Stimulated activated CD8-positive, alpha-beta memory T cell treated with anti-CD3 and anti-CD28 coated beads, Interleukin-2, amount 100 ng/mL, for 48 hours (primary cell): ENCODE measurements at regions not wholly inside any gene's neighbourhood (a gene's known extent, or its start where the extent isn't known, plus 50 kb on each side); places are given as distances from the start of the nearest gene placed in this dataset.

Experiments used
- DNase-seq, 2 donors: peaks; one replicate each; pipeline ENCODE4 v3.0.0-alpha.2; 2020; ENCODE audit warnings: low read depth in 2 of 2

- DNase-seq: no peak
Measured at GRCh38 chr22:49604732-49605302, 222.9 kb downstream of the BRD1 start.

GRCh38 chr22:49603016-49603415 lies 224.7 kb downstream of the BRD1 start:
- no peak for DNase-seq

DNA sequence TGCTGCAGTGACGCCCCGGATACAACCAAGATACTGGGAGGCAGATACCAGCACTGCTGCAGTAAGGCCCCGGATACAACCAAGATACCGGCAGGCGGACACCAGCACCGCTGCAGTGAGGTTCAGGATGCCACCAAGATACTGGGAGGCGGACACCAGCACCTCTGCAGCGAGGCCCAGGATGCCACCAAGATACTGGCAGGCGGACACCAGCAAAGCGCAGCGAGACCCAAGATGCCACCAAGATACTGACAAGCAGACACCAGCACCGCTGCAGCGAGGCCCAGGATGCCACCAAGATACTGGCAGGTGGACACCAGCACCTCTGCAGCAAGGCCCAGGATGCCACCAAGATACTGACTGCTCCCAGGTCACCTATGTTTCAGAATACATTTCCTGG lies 225.2 kb downstream of the BRD1 start:
- no peak for DNase-seq

- no peak for DNase-seq
Measured at GRCh38 chr22:49601614-49602321, 225.9 kb downstream of the BRD1 start.

DNA sequence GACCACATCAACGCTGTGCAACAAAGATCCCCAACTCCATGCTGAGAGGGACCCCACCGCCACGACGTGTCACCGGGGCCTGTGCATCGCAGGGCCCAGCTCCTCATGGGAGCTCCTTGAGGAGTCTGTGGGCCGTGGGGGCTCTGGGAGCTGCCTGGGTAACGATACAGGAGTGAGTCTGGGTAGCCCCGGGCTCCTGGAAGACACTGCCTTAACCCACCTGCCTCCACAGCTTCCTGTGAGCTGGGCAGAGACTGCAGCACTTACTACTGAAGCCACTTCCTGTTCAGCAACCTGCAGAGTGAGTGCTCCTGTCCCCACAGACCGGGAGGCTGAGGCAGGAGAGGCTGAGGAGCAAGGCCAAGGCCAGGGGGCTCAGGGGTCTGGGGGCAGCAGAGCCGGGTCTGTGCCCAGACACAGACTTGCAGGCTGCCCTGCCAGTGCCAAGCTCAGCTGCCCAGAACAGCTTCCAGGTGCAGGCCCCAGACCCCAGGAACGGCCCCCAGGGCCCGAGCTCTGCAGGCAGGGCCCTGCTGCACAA lies 226.7 kb downstream of the BRD1 start:
- no peak for DNase-seq

DNA sequence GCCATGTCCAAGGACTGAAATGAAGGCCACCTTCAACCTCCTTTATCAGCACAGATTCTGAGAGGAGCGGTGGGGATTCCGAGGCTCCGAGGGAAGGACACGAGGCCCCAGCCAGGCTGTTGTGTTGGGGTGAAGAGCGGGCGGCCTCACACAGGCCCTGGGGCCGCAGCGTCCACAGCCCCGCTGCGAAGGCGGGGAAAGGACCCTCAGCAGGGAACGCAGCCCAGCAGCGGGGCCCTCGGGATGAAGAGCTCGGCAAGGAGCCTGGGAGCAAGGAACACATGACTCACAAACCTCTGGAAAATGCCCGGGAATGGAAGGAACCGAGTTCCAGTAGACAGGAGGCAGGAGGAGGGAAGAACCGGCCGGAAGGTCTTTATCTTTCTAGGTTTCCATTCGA lies 227.2 kb downstream of the BRD1 start:
- no peak for DNase-seq

DNA sequence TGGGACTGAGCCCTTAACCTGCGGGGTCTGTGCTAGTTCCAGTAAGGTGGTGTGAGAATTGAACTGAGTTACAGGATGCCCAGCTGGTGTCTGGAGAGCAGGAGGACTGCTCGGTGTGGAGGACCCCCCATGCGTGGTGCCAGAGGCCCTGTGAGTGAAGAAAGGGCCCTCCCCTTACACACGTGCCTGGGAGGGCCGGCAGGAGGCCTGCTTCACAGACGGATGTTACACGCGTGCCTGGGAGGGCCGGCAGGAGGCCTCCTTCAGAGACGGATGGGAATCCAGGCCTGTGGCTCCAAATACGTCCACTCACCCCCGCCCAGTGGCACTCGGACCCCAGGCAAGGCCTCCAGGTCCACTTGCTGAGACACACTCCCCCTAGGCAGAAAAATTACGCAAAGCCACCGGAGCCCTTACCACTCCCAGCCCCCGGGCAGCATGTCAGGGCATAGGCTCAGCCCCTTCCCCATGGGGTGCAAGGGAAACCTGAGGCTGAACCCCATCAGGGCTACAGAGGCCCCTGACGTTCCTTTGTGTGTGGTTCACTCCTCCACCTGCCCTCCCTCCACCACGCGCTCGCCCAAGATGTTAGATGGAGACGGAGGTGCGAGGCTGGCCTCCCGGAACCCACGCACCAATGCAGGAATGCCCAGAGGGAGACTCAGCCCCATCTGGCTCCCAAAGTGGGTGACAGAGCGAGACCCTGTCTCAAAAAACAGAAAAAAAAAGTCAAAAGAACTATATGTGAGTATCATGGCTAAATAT lies 227.8 kb downstream of the BRD1 start:
- DNase-seq: no peak

GRCh38 chr22:49599039-49599438 lies 228.6 kb downstream of the BRD1 start:
- DNase-seq: no peak

DNA sequence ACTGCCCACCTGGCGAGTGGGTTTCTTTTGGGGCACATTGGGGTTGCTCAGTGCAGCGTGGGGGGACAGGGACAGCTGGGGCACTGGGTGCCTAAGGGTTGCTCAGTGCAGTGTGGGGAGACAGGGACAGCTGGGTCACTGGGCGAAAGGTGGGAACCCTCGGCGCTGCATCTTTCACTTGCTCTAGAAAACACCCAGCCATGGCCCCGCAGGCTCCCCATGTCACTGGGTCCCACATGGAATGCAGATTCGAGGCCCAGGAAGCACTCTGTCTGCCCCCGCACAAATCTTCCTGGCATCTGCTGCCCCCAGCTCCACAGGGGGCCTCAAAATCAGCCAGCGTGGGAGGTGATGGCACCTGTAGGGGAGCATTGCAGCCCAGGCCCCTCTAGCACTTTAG lies 229.3 kb downstream of the BRD1 start:
- no peak for DNase-seq

DNA sequence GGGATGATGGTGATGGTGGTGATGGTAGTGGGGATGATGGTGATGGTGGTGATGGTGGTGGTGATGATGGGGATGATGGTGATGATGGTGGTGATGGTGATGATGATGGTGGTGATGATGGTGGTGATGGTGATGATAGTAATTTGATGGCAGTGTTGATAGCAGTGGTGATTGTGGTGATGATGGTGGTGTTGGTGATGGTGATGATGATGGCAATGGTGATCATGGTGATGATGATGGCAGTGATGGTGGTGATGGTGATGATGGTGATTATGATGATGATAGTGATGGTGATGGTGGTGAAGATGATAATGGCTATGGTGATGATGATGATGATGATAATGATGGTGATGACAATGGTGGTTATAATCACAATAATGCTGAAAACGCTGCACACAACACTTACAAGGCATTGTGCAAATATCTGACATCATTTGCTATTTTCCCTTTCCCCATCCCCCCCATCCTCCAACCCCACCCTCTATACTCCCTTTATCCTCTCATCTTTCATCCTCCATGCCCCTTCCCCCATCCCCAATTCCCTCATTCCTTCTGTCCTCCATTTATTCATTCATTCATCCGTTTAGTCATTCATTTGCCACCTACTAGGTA lies 230.1 kb downstream of the BRD1 start:
- no peak for DNase-seq

- no peak for DNase-seq
Measured at GRCh38 chr22:49595465-49596078, 232.1 kb downstream of the BRD1 start.

- no peak for DNase-seq
Measured at GRCh38 chr22:49594078-49594477, 233.6 kb downstream of the BRD1 start.

GRCh38 chr22:49593509-49593908 lies 234.2 kb downstream of the BRD1 start:
- DNase-seq: no peak

DNA sequence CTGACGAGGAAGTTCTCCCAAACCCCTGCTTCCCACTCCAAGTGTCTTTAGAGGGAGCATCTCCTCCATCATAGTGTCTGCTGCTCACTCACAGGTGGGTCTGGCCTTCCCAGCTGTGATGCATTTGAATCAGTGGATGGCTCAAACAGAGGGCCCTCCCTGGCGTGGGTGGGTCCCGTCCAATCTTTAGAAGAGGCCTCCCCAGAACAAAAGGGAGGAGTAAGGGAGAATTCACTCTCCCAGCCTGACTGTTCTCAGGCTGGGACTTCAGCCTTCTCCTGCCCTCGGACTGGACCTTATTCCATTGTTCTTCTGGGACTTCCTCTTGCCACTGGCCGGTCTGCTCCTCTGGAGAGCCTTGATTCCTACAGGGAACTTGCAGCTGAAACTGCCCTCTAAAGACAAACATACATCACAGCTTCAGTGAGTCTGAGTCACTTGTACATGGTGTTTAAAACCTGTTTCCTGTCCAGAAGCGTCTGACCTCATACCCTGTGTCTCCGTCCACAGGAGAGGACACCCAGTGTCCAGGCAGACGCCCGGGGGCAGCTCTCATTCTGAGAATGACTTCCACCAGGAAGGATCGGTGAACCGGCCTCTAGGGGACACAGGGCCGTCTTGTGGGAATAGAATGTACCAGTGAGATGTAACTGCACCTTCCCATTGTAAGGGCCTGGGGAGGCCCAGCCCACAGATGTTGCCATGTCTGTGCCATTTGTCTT lies 234.7 kb downstream of the BRD1 start:
- no peak for DNase-seq

DNA sequence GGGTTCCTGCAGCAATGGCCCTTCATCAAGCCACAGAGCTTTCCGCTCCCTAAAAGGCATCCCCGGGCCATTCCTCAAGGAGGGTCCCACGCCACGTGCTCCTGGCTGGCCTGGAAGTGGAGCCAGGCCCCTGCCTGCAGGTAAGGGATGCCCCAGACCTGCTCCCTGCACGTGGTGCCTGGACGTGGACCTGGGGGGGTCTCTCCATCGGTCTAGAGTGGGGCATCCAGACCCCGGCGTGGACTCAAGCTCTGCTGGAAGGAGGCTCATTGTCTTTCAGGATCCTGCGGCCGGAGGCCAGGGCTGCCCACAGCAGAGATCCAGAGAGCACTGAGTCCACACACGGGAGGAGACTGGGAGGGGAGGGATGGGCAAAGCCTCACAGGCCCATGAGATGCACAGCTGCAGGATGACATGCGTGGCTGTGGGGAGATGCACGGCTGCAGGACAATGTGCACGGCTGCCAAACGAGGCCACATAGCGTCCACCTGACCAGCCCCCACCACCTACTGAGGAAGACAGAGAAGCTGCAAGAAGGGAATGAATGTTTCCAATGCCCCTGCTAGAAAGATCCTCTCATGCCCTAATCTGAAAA lies 236.7 kb downstream of the BRD1 start:
- no peak for DNase-seq

DNA sequence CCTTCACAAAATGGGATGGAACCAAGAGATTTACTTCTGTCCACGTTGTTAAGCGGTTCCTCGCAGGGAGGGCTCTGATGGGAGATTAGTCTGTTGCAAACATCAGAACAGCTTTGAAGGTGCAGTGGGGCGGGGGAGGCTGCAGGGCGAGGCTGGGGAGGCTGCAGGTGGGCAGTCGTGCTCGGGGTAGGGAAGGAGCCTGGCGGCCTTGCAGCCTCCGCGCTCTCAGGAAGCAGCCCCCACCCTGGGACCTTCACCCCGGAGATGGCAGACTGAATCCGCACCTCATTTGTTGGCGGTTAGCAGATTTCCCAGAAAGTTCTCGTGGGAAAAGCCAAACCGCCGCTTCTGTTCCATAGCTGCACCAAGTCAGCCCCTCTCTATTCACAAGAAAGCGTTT lies 237.3 kb downstream of the BRD1 start:
- DNase-seq: no peak

DNA sequence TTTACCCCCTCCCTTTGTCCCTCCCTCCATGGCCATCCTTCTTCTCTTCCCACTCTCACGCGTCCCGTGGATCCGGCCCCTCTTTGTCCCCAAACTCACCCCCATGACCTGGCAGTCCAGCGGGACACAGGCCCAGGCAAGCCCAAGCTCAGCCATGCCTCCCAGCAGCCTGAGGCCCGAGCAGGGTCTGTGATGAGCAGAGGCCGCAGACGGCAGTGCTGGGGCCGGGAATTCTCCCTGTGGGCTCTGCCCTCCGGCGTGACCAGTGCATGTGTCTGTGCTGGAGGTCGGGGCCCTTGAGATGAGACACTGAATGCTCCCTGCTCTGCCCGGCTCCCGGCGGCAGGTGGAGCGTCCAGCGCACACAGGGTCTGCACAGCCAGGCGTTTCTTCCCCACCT lies 237.9 kb downstream of the BRD1 start:
- no peak for DNase-seq

DNA sequence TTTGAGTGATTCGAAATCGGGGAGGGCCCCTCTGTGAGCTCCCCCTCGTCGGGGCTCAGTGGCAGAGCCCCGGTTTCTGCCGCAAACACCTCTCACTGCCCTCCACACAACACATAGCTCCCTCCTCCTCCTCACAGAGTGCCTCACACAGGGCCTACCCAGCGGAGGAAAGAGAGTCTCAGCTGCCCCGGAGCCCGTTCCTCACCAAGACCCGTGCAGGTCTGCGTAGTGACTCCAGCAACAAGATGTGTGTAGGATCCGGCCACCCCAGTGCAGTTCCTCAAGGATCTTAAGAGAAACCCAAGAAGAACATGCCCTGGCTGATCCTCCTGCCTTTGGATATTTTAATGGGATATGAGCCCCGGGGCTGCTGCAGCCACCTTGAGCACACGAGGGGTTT lies 238.4 kb downstream of the BRD1 start:
- DNase-seq: no peak

- DNase-seq: no peak
Measured at GRCh38 chr22:49588739-49589138, 238.9 kb downstream of the BRD1 start.

DNA sequence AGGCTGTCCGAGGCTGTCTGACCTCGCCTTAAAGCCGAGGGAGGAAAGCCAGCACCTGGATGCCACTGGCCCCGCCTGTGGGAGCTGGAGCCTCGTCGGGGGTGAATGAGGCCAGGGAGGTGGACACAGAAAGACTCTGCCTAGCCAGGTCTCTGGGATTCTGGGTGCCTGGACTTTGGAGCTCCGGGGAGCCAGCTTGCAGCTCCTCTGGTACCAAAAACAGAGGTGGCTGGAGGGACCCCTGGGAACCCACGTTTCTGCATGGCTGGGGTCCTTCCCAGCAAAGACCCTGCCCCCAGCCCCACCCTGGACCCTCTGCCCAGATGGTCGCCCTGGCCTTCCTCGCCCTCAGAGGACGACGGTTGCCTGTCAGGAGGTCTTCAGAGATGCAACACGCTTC lies 239.7 kb downstream of the BRD1 start:
- DNase-seq: no peak

- no peak for DNase-seq
Measured at GRCh38 chr22:49587421-49587820, 240.3 kb downstream of the BRD1 start.
